ENCODE measurements at regions not wholly inside any gene's neighbourhood (a gene's known extent, or its start where the extent isn't known, plus 50 kb on each side); places are given as distances from the start of the nearest gene placed in this dataset.

DNA sequence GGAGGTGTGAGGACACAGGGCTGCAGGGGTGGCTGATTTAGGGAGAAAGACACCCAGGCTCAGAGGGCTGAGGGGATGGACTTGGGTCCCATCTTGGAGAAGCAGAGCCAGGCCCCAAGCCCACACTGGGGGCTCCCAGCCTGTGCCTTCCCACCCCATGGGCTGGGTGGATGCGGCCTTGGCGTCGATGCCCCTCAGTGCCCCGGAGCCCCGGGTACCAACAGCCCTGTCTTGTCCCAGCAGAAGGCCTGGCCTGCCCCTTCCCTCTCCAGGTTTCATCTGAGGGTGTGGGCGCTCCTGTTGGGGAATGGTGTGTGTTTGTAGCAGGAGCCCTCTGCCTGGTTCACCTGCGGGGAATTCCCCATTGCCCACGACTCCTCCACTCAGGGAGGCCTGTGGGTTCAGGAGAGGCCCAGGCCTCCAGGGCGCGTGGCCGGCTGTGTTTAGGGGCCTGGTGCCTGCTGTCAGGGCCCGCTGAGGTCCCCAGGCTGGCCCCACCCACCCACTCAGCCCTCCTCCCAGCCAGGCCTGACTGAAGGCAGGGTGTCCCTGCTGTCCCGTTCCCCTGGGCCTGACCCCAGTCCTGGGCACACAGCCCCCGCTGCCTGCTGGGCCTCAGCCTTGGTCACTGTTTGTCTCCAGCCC lies 51.1 kb upstream of the BEGAIN start:
- Histone ChIP-seq H3K27me3 (peaks cover 0 to 6% of the 10 kb centered on the region in 2 donors), H3K9me3 (no peaks in the 10 kb centered on the region), H3K27ac (no peak overlapping the region), H3K4me1 (no peaks in the 10 kb centered on the region), H3K36me3 (no peaks in the 10 kb centered on the region), H3K4me3 (no peak overlapping the region)
- TF ChIP-seq POLR2A (IDR thresholded peaks at IDR 0.05) (no peak), EP300 (IDR thresholded peaks at IDR 0.05) (no peak)
- TF ChIP-seq, protein P1, sequence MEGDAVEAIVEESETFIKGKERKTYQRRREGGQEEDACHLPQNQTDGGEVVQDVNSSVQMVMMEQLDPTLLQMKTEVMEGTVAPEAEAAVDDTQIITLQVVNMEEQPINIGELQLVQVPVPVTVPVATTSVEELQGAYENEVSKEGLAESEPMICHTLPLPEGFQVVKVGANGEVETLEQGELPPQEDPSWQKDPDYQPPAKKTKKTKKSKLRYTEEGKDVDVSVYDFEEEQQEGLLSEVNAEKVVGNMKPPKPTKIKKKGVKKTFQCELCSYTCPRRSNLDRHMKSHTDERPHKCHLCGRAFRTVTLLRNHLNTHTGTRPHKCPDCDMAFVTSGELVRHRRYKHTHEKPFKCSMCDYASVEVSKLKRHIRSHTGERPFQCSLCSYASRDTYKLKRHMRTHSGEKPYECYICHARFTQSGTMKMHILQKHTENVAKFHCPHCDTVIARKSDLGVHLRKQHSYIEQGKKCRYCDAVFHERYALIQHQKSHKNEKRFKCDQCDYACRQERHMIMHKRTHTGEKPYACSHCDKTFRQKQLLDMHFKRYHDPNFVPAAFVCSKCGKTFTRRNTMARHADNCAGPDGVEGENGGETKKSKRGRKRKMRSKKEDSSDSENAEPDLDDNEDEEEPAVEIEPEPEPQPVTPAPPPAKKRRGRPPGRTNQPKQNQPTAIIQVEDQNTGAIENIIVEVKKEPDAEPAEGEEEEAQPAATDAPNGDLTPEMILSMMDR (IDR thresholded peaks at IDR 0.05), result no peak
- DNase-seq (ENCODE audit: low spot score in 2 of 2), result no peak
- WGBS, 2 donors, result 86 to 94% methylated on average over 10 to 11 of the region's 14 CpGs

DNA sequence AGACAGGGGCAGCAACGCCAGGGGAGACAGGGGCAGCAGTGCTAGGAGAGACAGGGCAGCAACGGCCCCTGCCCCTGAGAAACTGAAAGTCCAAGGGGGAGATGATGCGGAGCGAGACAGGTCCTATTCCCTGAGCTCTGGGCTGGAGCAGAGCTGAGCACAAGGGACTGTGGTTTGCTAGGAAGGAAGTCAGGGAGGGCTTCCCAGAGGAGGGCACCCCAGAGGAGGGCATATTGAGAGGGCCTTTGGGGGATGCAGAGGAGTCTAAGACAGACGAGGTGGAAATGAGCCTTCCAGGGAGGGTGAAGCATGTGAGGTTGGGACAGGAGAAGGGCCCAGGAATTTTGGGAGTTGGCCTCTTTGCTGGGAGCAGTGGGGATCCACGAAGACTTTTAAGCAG lies 52.1 kb upstream of the BEGAIN start:
- H3K27me3 ChIP-seq, result peaks cover 0 to 6% of the 10 kb centered on the region in 2 donors
- H3K36me3 ChIP-seq, result no peaks in the 10 kb centered on the region
- H3K9me3 ChIP-seq, result no peaks in the 10 kb centered on the region
- no peak overlapping the region for H3K4me3 ChIP-seq
- no peak overlapping the region for H3K27ac ChIP-seq
- H3K4me1 ChIP-seq, result no peaks in the 10 kb centered on the region
- WGBS, 2 donors, result 82 to 94% methylated on average over 6 of the region's 6 CpGs
- no peak for DNase-seq (ENCODE audit: low spot score in 2 of 2)
- TF ChIP-seq EP300 (IDR thresholded peaks at IDR 0.05), result no peak
- TF ChIP-seq, protein P1 (IDR thresholded peaks at IDR 0.05), result no peak
- TF ChIP-seq POLR2A (IDR thresholded peaks at IDR 0.05), result no peak

DNA sequence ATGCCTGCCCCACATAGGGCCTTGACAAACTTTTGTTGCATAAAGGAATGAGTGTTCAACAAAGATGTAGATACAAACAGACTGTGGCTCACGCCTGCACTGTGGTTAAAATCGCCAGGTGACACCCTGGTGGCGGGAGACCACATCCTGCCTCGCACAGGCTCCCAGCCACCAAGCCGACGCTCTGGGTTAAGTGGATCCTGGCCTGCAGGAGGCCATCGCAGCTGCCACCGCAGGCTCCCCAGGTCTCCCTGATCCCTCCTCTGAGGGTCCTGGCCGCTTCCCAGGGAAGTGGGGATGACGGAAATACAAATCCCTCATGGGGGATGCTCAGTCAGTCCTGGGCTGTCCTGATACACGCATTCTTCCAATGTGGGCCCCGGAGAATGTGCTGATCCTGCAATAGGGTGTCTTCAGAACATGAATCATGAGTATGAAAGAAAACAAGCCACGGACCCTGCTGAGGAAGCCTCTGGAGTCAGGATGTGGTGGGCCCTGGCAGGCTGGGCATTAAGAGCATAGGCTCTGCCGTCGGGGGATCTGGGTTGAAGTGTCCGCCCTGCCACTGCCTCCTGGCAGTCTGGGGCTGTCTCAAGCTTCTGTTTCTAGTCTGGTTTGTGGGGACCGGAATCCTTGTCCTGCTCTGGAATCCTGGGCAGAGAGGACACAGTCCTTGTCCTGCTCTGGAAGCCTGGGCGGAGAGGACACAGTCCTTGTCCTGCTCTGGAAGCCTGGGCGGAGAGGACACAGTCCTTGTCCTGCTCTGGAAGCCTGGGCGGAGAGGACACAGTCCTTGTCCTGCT lies 53.5 kb upstream of the BEGAIN start:
- no peak overlapping the region for H3K4me3 ChIP-seq
- H3K9me3 ChIP-seq, result no peaks in the 10 kb centered on the region
- H3K27me3 ChIP-seq, result no peaks in the 10 kb centered on the region
- WGBS, 2 donors, result 63 to 72% methylated on average over 14 to 16 of the region's 20 CpGs
- H3K4me1 ChIP-seq, result peaks cover 0 to 7% (median 3%) of the 10 kb centered on the region in 4 donors
- no peak overlapping the region for H3K27ac ChIP-seq
- no peak for DNase-seq (ENCODE audit: low spot score in 2 of 2)
- no peaks in the 10 kb centered on the region for H3K36me3 ChIP-seq
- TF ChIP-seq POLR2A (IDR thresholded peaks at IDR 0.05) (no peak), EP300 (IDR thresholded peaks at IDR 0.05) (no peak)
- TF ChIP-seq, protein P1 (IDR thresholded peaks at IDR 0.05), result no peak

DNA sequence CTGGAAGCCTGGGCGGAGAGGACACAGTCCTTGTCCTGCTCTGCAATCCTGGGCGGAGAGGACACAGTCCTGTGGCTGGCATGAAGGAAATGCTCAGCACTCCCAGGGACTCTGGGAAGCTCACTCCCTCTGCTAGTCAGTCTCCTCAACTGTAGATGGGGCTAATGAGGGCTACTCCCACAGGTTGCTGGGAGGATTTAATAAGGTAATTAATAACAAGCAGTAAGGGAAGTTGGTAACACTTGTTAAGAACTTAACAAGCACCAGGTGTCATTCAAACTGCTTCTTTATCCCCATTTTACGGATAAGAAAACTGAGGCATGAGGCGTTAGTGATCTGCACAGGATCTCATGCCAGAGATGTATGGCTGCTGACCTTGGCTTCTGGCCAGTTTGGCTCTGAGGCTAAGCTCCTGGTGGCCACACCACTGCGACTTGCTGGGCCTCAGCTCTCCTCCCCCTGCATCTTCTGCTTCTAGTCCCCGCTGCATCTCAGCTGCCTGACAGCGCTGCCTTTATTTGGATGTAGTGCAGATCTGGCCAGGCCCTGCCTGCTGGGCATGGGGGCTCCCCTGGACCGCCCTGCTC lies 54.1 kb upstream of the BEGAIN start:
- peaks cover 0 to 2% (median 0%) of the 10 kb centered on the region in 4 donors for H3K9me3 ChIP-seq
- TF ChIP-seq, protein P1 (IDR thresholded peaks at IDR 0.05), result no peak
- no peak for TF ChIP-seq EP300 (IDR thresholded peaks at IDR 0.05)
- no peak for TF ChIP-seq POLR2A (IDR thresholded peaks at IDR 0.05)
- no peaks in the 10 kb centered on the region for H3K36me3 ChIP-seq
- H3K27ac ChIP-seq, result no peak overlapping the region
- no peak for DNase-seq (ENCODE audit: low spot score in 2 of 2)
- 80 to 89% methylated on average over 8 of the region's 8 CpGs for WGBS, 2 donors
- H3K4me1 ChIP-seq, result peaks cover 0 to 7% (median 3%) of the 10 kb centered on the region in 4 donors
- no peaks in the 10 kb centered on the region for H3K27me3 ChIP-seq
- no peak overlapping the region for H3K4me3 ChIP-seq

DNA sequence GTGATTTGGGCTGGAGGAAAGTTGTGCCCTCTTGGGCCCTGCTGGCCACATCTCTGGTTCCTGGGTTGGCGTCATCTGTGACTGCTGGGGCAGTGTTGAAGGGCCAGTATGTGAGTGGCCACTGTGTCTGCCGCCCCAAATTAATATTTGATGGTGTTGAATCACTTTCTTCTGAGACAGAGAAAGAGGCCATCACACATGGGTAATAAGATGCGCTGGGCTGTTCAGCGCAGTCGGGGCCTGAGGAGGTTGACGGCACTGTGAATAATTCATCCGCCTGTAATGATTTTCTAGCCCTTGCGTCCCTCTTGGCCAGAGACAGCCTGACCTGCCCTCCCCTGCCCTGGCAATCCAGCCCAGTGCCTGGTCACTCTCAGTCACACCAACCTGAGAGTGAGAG lies 56.2 kb upstream of the BEGAIN start:
- Histone ChIP-seq H3K27me3 (no peaks in the 10 kb centered on the region), H3K36me3 (no peaks in the 10 kb centered on the region), H3K9me3 (peaks cover 0 to 2% (median 0%) of the 10 kb centered on the region in 4 donors), H3K4me1 (peaks cover 0 to 7% (median 3%) of the 10 kb centered on the region in 4 donors), H3K4me3 (no peak overlapping the region), H3K27ac (no peak overlapping the region)
- DNase-seq (ENCODE audit: low spot score in 2 of 2), result no peak
- WGBS, 2 donors, result 84 to 93% methylated on average over 8 of the region's 8 CpGs
- no peak for TF ChIP-seq EP300 (IDR thresholded peaks at IDR 0.05)
- TF ChIP-seq POLR2A (IDR thresholded peaks at IDR 0.05), result no peak
- TF ChIP-seq, protein P1 (IDR thresholded peaks at IDR 0.05), result no peak

All from tibial nerve (tissue), 4 donors.